Upper lobe of left lung (tissue), 4 donors: ENCODE measurements at regions not wholly inside any gene's neighbourhood (a gene's known extent, or its start where the extent isn't known, plus 50 kb on each side); places are given as distances from the start of the nearest gene placed in this dataset.

ENCODE experiments used
- CTCF ChIP-seq, 6 experiments: fragments of 450-650 bp in 4 of 6; fragments of 200-600 bp in 2 of 6; sonication (generic) in 2 of 6; IDR thresholded peaks; one replicate each; pipeline ENCODE4 v1.5.1; 2016 to 2019; ENCODE audit warnings: antibody characterized with exemption in 6 of 6
- EP300 ChIP-seq, 4 donors: sonication (generic); formaldehyde crosslinking; IDR thresholded peaks; one replicate each; pipeline ENCODE4 v1.5.1; 2017; ENCODE audit warnings: antibody characterized with exemption in 4 of 4, control low read depth in 2 of 4
- POLR2AphosphoS5 ChIP-seq, 2 donors: sonication (generic); formaldehyde crosslinking; IDR thresholded peaks; one replicate each; pipeline ENCODE4 v1.5.1; 2017; ENCODE audit warnings: antibody characterized with exemption in 2 of 2

- TF ChIP-seq POLR2AphosphoS5 (IDR thresholded peaks at IDR 0.05) (no peak), EP300 (IDR thresholded peaks at IDR 0.05) (no peak), CTCF (IDR thresholded peaks at IDR 0.05) (no peak)
These were observed 194.8 kb upstream of the PRSS16 start for GRCh38 chr6:27052731-27053082.
